H9 (cell line): ENCODE measurements at regions not wholly inside any gene's neighbourhood (a gene's known extent, or its start where the extent isn't known, plus 50 kb on each side); places are given as distances from the start of the nearest gene placed in this dataset.

Experiments used
- DNase-seq: peaks from one replicate; pipeline ENCODE4 v3.0.0-alpha.2; 2017
- H2AFZ ChIP-seq: one replicate; pipeline ENCODE4 v1.6.1; 2013; ENCODE audit warnings: mild to moderate bottlenecking, low read length, control low read depth, moderate library complexity
- H2AK5ac ChIP-seq: 2 replicates; pipeline ENCODE4 v1.6.1; 2013; ENCODE audit warnings: low read length, control low read depth, mixed read lengths; ENCODE audit not compliant: insufficient read length
- H2BK120ac ChIP-seq: one replicate; pipeline ENCODE4 v1.6.1; 2013; ENCODE audit warnings: low read depth, mild to moderate bottlenecking, low read length, control low read depth, inconsistent platforms; ENCODE audit not compliant: poor library complexity, severe bottlenecking
- H2BK12ac ChIP-seq: 2 replicates; pipeline ENCODE4 v1.6.1; 2013; ENCODE audit warnings: low read length, control low read depth, mixed read lengths, low read depth; ENCODE audit not compliant: insufficient read length
- H2BK15ac ChIP-seq: 2 replicates; pipeline ENCODE4 v1.6.1; 2013; ENCODE audit warnings: low read depth, low read length, control low read depth
- H2BK20ac ChIP-seq: one replicate; pipeline ENCODE4 v1.6.1; 2013; ENCODE audit warnings: low read depth, mild to moderate bottlenecking, low read length, control low read depth, inconsistent platforms; ENCODE audit not compliant: poor library complexity, severe bottlenecking
- H2BK5ac ChIP-seq: 2 replicates; pipeline ENCODE4 v1.6.1; 2013; ENCODE audit warnings: low read length, control low read depth, mixed read lengths; ENCODE audit not compliant: insufficient read length
- H3K14ac ChIP-seq: 2 replicates; pipeline ENCODE4 v1.6.1; 2013; ENCODE audit warnings: low read length, control low read depth; ENCODE audit not compliant: insufficient read depth
- H3K18ac ChIP-seq: 2 replicates; pipeline ENCODE4 v1.6.1; 2013; ENCODE audit warnings: low read depth, mild to moderate bottlenecking, mixed read lengths, low read length, control low read depth; ENCODE audit not compliant: insufficient read length
- H3K23ac ChIP-seq: 2 replicates; pipeline ENCODE4 v1.6.1; 2013; ENCODE audit warnings: low read length, control low read depth, mixed read lengths, low read depth; ENCODE audit not compliant: insufficient read length
- H3K23me2 ChIP-seq: 2 replicates; pipeline ENCODE4 v1.6.1; 2013; ENCODE audit warnings: low read depth, mild to moderate bottlenecking, mixed read lengths, low read length, control low read depth; ENCODE audit not compliant: insufficient read length, poor library complexity, severe bottlenecking
- H3K27ac ChIP-seq: 2 replicates; pipeline ENCODE4 v1.5.1; 2013; ENCODE audit warnings: low read length, control low read depth, mixed read lengths, low read depth; ENCODE audit not compliant: insufficient read length
- H3K27me3 ChIP-seq: 2 replicates; pipeline ENCODE4 v1.6.1; 2013; ENCODE audit warnings: low read length, control low read depth, inconsistent platforms; ENCODE audit not compliant: insufficient read depth
- H3K4ac ChIP-seq: 2 replicates; pipeline ENCODE4 v1.6.1; 2013; ENCODE audit warnings: low read depth, mild to moderate bottlenecking, control low read depth, inconsistent platforms, low read length, moderate library complexity
- H3K4me1 ChIP-seq: 2 replicates; pipeline ENCODE4 v1.6.1; 2013; ENCODE audit warnings: low read length, control low read depth, inconsistent platforms; ENCODE audit not compliant: insufficient read depth
- H3K4me2 ChIP-seq: 2 replicates; pipeline ENCODE4 v1.6.1; 2013; ENCODE audit warnings: low read length, control low read depth, mixed read lengths; ENCODE audit not compliant: insufficient read length, insufficient read depth
- H3K56ac ChIP-seq: 2 replicates; pipeline ENCODE4 v1.6.1; 2013; ENCODE audit warnings: low read depth, mild to moderate bottlenecking, mixed read lengths, low read length, control low read depth; ENCODE audit not compliant: insufficient read length
- H3K79me1 ChIP-seq: 2 replicates; pipeline ENCODE4 v1.6.1; 2013; ENCODE audit warnings: low read depth, mild to moderate bottlenecking, moderate library complexity, low read length, control low read depth, inconsistent platforms; ENCODE audit not compliant: insufficient read depth, poor library complexity, severe bottlenecking
- H3K79me2 ChIP-seq: 2 replicates; pipeline ENCODE4 v1.6.1; 2013; ENCODE audit warnings: low read length, control low read depth, inconsistent platforms; ENCODE audit not compliant: insufficient read depth
- H3K9ac ChIP-seq: 2 replicates; pipeline ENCODE4 v1.6.1; 2013; ENCODE audit warnings: low read length, control low read depth, mixed read lengths; ENCODE audit not compliant: insufficient read length; ENCODE audit errors: extremely low read depth
- H3K9me3 ChIP-seq: one replicate; pipeline ENCODE4 v1.6.1; 2013; ENCODE audit warnings: low read depth, low read length, inconsistent platforms; ENCODE audit not compliant: control insufficient read depth
- H3T11ph ChIP-seq: one replicate; pipeline ENCODE4 v1.6.1; 2013; ENCODE audit warnings: mild to moderate bottlenecking, low read length, control low read depth, inconsistent platforms
- H4K20me1 ChIP-seq: one replicate; pipeline ENCODE4 v1.6.1; 2013; ENCODE audit not compliant: control insufficient read depth, insufficient read length, insufficient read depth
- H4K5ac ChIP-seq: 2 replicates; pipeline ENCODE4 v1.6.1; 2013; ENCODE audit warnings: low read depth, mild to moderate bottlenecking, mixed read lengths, low read length, control low read depth; ENCODE audit not compliant: insufficient read length
- H4K8ac ChIP-seq: replicated peaks from 2 replicates; pipeline ENCODE4 v1.6.1; 2013; ENCODE audit warnings: low read length, control low read depth, mixed read lengths, low read depth; ENCODE audit not compliant: insufficient read length
- H4K91ac ChIP-seq: 2 replicates; pipeline ENCODE4 v1.6.1; 2013; ENCODE audit warnings: low read depth, mild to moderate bottlenecking, moderate library complexity, mixed read lengths, low read length, control low read depth; ENCODE audit not compliant: insufficient read length
- H3K27ac Mint-ChIP-seq, 3 experiments: 2 replicates in 2 of 3; 3 replicates in 1 of 3; pipeline ENCODE4 v1.8.0; 2020 to 2021; ENCODE audit warnings: mixed read lengths in 3 of 3, mild to moderate bottlenecking in 1 of 3, moderate library complexity in 1 of 3
- H3K27me3 Mint-ChIP-seq: 2 replicates; pipeline ENCODE4 v1.8.0; 2021; ENCODE audit warnings: low read depth, mild to moderate bottlenecking, moderate library complexity, mixed read lengths
- H3K36me3 Mint-ChIP-seq, 3 experiments: 2 replicates in 2 of 3; 3 replicates in 1 of 3; pipeline ENCODE4 v1.8.0; 2020 to 2021; ENCODE audit warnings: low read depth in 3 of 3, mixed read lengths in 3 of 3; ENCODE audit not compliant: insufficient read depth in 1 of 3
- H3K4me1 Mint-ChIP-seq, 2 experiments: 2 replicates each; pipeline ENCODE4 v1.8.0; 2020; ENCODE audit warnings: mixed read lengths in 2 of 2
- H3K4me3 Mint-ChIP-seq, 2 experiments: 2 replicates in 1 of 2; 3 replicates in 1 of 2; pipeline ENCODE4 v1.8.0; 2020 to 2021; ENCODE audit warnings: mild to moderate bottlenecking in 2 of 2, mixed read lengths in 2 of 2, moderate library complexity in 1 of 2
- H3K9me3 Mint-ChIP-seq, 2 experiments: 2 replicates in 1 of 2; 3 replicates in 1 of 2; pipeline ENCODE4 v1.8.0; 2020; ENCODE audit warnings: mild to moderate bottlenecking in 2 of 2, mixed read lengths in 2 of 2, moderate library complexity in 1 of 2
- CTCF ChIP-seq: fragments of 200-600 bp; sonication (generic); conservative IDR thresholded peaks from 3 replicates; pipeline ENCODE4 v1.8.0; 2021; ENCODE audit warnings: antibody characterized with exemption, mild to moderate bottlenecking
- WGBS: extraction: QIAGEN DNeasy Blood & Tissue Kit; methylation state at CpG from one replicate; pipeline ENCODE4 v1.1.7; 2013; ENCODE audit warnings: missing lambda C conversion rate, low lambda C conversion rate, mixed read lengths; ENCODE audit not compliant: insufficient read length; ENCODE audit errors: extremely low coverage; 5-methylcytosine and 5-hydroxymethylcytosine counted together

GRCh38 chr2:128797937-128798336, 479.3 kb upstream of the HS6ST1 start:
- DNase-seq, result peak; percentile 7
- WGBS, result no CpG with 5 or more reads among the region's 6 CpGs
- Histone ChIP-seq H4K5ac (no peak overlapping the region), H3T11ph (no peak overlapping the region), H4K8ac (no peak overlapping the region), H3K79me1 (no peaks in the 10 kb centered on the region), H4K20me1 (no peaks in the 10 kb centered on the region), H2BK120ac (no peak overlapping the region), H3K23me2 (no peaks in the 10 kb centered on the region), H3K27ac (no peak overlapping the region), H3K4me2 (no peak overlapping the region), H3K9me3 (no peaks in the 10 kb centered on the region), H3K56ac (no peak overlapping the region), H4K91ac (no peak overlapping the region), H2BK12ac (no peak overlapping the region), H3K79me2 (no peaks in the 10 kb centered on the region), H2AFZ (no peak overlapping the region), H3K9ac (no peak overlapping the region), H3K4ac (no peak overlapping the region), H2BK15ac (no peak overlapping the region), H2BK5ac (no peak overlapping the region), H3K14ac (no peak overlapping the region), H3K27me3 (no peaks in the 10 kb centered on the region), H3K23ac (no peak overlapping the region), H2BK20ac (no peak overlapping the region), H3K4me1 (no peaks in the 10 kb centered on the region), H3K18ac (no peak overlapping the region), H2AK5ac (no peak overlapping the region)
- Mint-ChIP-seq H3K4me1 (peaks cover 9 to 10% of the 10 kb centered on the region in 2 experiments; a peak in 3 of 4 replicates), H3K4me3 (no peak overlapping the region), H3K9me3 (no peaks in the 10 kb centered on the region), H3K27me3 (peaks cover 3% of the 10 kb centered on the region; the same call in 1 of the 2 replicates), H3K27ac (no peak overlapping the region; a peak in 1 of 7 replicates), H3K36me3 (no peaks in the 10 kb centered on the region)
- no peak for TF ChIP-seq CTCF
